Uterus (tissue), 2 donors: ENCODE measurements at regions not wholly inside any gene's neighbourhood (a gene's known extent, or its start where the extent isn't known, plus 50 kb on each side); places are given as distances from the start of the nearest gene placed in this dataset.

ENCODE experiments used
- POLR2A ChIP-seq, 2 donors: fragments of 450-650 bp; IDR thresholded peaks; one replicate each; pipeline ENCODE4 v1.6.1; 2016; ENCODE audit warnings: antibody characterized with exemption in 2 of 2, mild to moderate bottlenecking in 1 of 2, moderate library complexity in 1 of 2
- TF ChIP-seq, protein P1 (sequence below), 4 experiments: fragments of 200-600 bp in 2 of 4; fragments of 450-650 bp in 2 of 4; sonication (generic) in 2 of 4; IDR thresholded peaks; one replicate each; pipeline ENCODE4 v1.5.1; 2016 to 2019; ENCODE audit warnings: antibody characterized with exemption in 4 of 4, mild to moderate bottlenecking in 2 of 4, moderate library complexity in 1 of 4

DNA sequence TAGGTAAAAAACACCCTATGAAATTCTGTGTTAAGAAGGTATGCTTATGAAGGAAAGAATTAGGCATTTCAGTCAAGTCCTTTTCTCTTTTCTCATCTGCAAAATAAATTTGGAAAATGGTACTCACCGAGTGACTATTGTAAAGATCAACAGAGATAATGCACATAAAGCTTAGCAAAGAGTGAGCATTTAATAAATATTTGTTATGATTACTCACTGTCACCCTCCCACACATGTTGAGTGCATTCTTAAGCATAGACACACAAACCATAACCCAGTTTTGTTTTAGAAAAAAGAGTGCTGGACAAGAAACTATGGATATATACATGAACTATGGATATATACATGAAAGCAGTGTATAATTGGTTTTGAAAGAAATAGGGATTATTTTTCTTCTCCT, 54.7 kb upstream of the PRLR start:
- TF ChIP-seq, protein P1, sequence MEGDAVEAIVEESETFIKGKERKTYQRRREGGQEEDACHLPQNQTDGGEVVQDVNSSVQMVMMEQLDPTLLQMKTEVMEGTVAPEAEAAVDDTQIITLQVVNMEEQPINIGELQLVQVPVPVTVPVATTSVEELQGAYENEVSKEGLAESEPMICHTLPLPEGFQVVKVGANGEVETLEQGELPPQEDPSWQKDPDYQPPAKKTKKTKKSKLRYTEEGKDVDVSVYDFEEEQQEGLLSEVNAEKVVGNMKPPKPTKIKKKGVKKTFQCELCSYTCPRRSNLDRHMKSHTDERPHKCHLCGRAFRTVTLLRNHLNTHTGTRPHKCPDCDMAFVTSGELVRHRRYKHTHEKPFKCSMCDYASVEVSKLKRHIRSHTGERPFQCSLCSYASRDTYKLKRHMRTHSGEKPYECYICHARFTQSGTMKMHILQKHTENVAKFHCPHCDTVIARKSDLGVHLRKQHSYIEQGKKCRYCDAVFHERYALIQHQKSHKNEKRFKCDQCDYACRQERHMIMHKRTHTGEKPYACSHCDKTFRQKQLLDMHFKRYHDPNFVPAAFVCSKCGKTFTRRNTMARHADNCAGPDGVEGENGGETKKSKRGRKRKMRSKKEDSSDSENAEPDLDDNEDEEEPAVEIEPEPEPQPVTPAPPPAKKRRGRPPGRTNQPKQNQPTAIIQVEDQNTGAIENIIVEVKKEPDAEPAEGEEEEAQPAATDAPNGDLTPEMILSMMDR (IDR thresholded peaks at IDR 0.05), result no peak
- TF ChIP-seq POLR2A (IDR thresholded peaks at IDR 0.05), result no peak
